Subcutaneous adipose tissue (tissue), 1 donor: ENCODE measurements at regions not wholly inside any gene's neighbourhood (a gene's known extent, or its start where the extent isn't known, plus 50 kb on each side); places are given as distances from the start of the nearest gene placed in this dataset.

Experiments
- TF ChIP-seq, protein P1 (sequence below): fragments of 450-650 bp; IDR thresholded peaks from one replicate; pipeline ENCODE4 v1.5.1; 2016; ENCODE audit warnings: low read depth, mild to moderate bottlenecking, control low read depth, antibody characterized with exemption, moderate library complexity

DNA sequence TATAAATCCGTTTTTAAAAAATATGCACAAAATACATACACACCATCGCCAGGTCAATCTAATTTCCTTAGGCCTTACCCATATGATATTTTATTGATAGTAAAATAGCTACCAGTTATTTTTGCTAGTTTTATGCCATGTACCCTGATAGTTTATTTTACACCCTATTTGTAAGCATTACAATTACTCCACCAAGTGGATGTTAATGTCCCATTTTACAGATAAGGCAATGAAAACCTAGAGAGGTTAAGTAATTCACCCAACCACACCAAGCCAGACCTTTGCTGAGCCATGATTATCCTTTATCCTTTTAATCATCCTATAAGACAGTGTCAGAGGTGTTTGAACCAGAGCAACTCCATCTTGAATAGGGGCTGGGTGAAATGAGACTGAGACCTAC is 86.8 kb downstream of the CBLN4 start:
- TF ChIP-seq, protein P1, sequence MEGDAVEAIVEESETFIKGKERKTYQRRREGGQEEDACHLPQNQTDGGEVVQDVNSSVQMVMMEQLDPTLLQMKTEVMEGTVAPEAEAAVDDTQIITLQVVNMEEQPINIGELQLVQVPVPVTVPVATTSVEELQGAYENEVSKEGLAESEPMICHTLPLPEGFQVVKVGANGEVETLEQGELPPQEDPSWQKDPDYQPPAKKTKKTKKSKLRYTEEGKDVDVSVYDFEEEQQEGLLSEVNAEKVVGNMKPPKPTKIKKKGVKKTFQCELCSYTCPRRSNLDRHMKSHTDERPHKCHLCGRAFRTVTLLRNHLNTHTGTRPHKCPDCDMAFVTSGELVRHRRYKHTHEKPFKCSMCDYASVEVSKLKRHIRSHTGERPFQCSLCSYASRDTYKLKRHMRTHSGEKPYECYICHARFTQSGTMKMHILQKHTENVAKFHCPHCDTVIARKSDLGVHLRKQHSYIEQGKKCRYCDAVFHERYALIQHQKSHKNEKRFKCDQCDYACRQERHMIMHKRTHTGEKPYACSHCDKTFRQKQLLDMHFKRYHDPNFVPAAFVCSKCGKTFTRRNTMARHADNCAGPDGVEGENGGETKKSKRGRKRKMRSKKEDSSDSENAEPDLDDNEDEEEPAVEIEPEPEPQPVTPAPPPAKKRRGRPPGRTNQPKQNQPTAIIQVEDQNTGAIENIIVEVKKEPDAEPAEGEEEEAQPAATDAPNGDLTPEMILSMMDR, result no peak

DNA sequence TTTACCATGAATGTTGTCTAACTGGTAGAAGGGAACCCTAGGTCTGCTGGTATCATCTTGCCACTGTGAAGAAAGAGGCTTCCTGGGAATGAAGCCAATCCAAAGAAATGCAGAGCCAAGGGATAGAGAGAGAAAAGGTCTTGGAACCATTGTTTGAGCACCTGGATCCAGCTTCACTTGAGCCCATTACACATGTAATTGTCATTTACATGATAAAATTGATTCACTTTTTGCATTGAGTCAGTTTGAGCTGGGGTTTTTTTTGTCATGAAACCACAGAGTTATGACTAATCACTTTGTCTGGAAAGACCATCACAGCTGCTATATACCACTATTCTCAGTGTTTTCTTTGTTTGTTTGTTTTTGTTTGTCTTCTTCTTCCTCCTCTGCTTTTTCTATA is 112.3 kb downstream of the CBLN4 start:
- TF ChIP-seq, protein P1, result no peak

DNA sequence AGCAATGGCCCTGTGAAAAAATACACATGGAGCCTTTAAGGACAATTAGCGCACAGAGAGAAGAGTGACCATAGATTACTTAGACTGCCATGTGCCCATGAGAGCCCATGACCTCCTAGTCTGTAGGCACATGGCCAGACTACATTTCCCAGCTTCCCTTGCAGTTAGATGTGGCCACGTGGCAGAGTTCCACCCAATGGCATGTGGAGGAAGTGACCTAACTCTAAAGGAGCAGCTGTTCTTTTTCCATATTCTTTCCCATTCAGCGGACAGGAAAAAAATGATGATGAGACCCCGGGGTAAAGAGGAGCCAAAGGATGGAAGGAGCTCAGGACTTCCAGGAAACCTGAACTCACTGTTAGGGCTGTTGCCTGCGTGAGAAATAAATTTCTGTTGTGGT is 116.6 kb downstream of the CBLN4 start:
- TF ChIP-seq, protein P1, result no peak

DNA sequence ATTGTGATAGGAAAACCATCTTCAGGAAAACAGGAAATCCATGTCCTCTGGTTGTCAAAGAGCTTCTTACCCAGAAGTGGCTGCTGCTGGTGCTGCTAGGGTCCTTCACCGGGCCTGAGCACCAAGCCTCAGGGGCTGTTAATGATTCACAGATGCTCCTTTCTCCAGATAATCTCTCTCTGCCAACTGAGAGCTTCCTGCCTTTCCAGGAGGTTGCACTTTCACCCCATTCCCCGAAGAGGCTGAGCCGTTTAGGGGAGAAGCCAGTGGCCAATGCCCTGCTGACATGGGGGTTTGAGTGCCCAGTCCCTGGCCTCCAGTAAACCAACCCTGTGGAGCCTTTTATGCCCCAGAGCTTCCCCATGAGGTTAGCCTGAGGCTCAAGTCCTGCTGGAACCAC is 122.4 kb downstream of the CBLN4 start:
- TF ChIP-seq, protein P1, result no peak

DNA sequence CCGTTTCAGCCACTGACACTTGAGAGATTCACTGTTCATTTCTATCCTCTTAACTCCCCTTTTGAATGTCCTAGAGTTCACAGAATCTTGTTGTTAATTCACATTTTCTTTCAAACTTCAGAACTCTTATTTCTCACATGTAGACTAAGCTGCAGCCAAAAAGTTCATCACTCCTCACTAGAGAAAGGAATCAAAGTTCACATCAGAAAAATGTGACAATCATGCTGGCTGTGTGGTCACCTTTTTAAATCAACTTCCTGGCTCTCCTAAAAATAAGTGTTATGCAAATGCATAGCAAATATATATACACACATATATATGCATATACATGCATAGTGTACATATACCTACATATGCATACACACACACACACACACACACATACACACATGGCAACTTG is 123.0 kb downstream of the CBLN4 start:
- TF ChIP-seq, protein P1, result no peak

DNA sequence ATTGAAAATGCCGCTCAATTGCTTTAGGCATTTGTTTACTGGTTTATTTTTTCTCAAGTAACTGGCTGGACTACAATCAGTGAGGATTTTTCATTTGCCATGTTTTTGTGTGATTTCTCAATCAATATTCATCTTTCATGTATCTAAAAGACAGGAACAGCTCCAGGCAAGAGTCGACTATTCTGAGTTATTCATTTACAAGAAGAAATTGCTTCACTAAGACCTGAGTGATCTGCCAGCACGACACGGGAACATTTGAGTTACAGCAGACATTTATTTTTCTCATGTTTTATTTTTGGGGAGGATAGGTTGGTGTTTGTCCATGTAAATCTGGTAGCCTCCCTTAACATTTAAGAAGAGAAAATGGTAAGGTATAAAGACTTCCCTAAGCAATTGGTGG is 124.1 kb downstream of the CBLN4 start:
- TF ChIP-seq, protein P1, result no peak

DNA sequence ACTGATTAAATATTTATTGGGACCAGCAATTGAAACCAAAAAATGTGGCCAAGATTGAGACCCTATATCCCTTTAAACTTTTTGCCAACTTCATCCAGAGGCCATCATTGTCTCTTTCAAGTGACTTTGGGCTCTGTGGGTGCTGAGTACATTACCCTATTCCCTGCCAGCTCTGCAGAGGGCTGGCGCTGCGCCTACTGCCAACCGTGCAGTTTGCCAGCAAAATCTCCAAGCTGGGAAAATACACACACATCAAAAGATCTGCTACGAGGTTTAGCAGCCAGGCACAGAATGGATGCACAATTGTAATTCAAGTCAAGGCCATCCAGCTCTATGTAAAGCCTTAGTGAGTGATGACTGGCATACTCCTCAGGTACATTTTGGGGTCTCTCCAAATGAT is 125.0 kb downstream of the CBLN4 start:
- TF ChIP-seq, protein P1, result no peak
